IPS-NIHi7 (cell line): ENCODE measurements at regions not wholly inside any gene's neighbourhood (a gene's known extent, or its start where the extent isn't known, plus 50 kb on each side); places are given as distances from the start of the nearest gene placed in this dataset.
"Not testable (repeated sequence)": the region's sequence is repeated elsewhere in the genome, so short reads cannot be mapped to it uniquely, and the experiment has no call there.

Source experiments
- DNase-seq: peaks from one replicate; pipeline ENCODE4 v3.0.0; 2012; ENCODE audit warnings: mixed read lengths; ENCODE audit errors: extremely low spot score

DNA sequence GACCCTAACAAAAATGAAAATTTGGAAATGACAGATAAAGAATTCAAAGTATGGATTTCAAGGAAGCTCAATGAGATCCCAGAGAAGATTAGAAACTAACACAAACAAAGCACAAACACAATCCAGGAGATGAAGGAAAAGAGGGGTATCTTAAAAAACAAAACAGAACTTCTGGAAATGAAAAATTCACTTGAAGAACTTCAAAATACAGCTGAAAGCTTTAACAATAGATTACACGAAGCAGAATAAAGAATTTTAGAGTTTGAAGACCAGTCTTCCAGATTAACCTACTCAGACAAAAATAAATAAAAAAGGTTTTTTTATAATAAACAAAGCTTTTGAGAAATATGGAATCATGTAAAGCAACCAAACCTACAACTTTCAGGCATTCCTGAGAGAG is 671.8 kb upstream of the SLC39A10 start:
- DNase-seq: no peak

DNA sequence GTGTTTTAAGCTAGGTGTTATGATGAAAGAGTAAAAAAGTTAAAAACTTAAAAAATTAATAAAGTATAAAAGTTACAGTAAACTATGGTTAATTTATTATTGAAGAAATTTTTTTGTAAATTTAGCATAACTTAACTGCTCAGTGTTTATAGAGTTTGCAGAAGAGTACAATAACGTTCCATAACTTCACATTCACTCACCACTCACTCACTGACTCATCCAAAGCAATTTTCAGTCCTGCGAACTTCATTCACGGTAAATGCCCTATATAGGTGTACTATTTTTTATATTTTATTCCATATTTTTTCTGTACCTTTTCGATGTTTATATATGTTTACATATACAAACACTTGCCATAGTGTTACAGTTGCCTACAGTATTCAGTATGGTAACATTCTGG is 694.8 kb upstream of the SLC39A10 start:
- DNase-seq: no peak

DNA sequence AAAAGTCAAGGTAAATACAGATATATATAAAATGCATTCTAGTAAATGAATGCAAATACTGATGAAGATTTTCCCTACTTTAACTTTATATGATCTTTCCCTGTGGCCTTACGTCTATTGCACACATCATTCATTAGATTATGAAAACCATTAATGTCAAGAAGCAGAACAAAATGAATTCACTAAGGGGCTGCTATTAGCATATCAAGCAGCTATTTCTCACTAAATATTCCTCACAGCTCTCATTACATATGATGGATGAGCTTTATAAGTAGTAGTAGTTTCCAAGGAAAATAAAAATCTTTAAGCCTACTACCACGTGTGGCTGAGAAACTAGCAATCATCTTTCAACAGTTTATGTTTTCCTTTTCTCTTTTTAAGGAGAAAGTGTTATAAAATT is 702.8 kb upstream of the SLC39A10 start:
- no peak for DNase-seq

DNA sequence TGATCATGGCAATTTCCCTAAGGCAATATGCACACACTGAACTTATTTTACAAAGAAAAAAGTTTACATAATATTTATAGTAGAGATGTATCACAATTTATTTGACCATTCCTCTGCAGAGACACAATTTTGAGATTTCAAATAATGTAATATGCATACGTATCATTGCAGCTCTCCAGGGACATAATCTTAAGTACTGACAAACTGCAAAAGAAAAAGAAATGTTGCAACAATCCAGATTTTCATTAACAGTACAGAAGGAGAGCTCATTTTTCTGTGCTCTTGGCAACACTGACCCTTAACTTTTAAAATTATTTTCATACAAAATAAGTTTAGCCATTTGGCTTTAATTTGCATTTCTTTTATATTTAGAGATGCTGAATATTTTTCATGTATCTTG is 710.2 kb upstream of the SLC39A10 start:
- no peak for DNase-seq

DNA sequence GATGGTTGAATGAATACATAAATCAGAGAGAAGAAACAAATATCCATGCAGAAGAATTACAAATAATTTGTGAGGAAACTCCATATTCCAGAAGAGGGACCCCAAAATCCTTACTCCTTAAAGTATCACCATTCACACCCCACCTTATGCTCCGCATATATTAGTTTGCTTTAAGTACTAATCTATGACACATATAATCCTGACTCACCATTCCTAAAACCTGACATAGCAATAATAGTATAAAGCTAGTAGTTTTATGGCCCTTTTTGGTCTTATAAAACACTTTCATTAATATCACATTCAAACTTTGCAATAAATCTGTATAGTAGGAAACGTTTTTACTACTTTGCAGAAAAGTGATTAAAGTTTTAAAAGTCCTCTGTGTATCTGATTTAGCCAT is 719.0 kb upstream of the SLC39A10 start:
- no peak for DNase-seq

DNA sequence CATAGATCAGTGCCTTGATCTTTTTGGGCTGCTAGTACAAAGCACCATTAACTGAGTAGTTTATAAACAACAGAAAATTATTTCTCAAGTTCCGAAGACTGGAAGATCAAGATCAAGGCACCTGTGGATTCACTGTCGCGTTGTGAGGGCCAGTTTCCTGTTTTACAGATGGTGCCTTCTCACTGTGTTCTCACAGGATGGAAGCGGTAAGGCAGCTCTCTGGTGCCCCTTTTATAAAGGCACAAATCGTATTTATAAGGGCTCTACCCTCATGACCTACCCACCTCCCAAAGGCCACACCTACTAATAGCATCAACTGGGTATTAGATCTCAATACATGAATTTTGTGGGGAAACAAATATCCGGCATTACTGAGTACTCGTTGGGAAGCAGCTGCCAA is 729.5 kb upstream of the SLC39A10 start:
- DNase-seq: no peak

DNA sequence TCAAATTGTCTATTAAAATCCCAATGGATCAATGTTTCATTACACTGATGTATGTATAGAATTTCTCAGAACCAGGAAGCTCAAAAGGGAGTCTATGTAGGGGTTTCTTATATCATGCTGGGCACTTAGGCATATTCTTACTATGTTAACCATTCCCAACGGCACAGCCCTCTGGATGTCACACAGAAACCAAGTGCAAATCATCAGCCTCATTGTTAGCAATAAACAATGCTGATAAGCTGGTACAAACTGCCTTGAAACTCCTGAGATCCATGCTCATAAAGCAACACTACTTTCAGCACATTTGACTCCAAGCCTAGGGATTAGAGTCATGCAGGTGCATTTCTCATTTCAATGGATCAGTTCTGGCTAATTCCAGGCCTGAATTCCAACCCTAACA is 730.2 kb upstream of the SLC39A10 start:
- DNase-seq: no peak

DNA sequence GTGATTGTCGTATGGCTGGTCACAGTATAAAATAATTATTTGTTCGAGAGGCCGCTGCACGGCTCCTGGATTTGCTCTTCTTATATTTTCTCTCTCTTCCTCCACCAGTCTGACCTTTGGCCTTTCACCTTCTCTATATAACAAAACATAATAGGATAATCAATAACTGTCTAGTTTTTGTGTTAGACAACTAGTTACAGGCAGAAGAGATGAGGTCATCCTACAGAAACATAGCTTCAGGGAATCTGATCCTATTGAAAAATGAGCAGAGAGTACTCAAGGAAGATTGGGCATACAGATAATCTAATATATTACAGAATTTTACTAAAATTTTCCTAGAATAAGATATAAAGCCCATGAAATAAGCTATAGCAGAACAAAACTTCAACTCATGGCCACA is 731.3 kb upstream of the SLC39A10 start:
- no peak for DNase-seq

DNA sequence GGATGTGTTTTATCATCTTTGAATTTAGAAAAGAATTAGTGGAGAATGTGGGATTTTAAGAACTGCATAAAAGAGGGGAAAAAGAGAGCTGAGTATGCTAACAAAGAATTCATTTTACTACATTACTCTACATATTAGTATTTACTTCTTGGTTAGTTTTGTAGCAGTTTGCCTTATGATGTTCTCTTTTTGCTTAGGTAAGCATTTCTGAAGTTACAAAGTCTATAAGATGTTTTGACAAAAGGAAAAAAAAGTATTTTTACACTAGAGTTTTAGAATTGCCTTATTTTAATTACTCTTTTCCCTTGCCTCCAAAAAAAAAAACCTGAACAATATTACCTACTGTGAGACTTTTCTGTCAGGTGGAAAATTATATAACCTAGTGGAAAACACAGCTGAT is 739.5 kb upstream of the SLC39A10 start:
- no peak for DNase-seq

DNA sequence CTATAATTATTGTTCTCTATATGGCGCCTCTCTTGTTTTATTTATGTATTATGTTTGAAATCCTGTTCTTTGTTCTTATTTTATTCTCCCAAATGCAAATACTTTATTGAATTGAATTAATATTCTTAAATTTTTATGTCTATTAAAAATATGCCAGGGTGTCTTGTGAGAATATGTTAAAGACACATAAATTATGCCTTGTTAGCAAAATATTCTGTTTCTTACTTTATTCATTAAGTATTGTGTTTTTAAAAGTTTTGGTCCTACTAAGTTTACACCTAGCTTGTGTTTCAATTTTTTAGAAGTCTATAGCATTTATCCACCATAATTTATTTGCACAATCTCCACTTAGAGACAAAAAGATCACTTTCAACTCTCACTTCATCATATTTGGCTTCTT is 741.5 kb upstream of the SLC39A10 start:
- no peak for DNase-seq

DNA sequence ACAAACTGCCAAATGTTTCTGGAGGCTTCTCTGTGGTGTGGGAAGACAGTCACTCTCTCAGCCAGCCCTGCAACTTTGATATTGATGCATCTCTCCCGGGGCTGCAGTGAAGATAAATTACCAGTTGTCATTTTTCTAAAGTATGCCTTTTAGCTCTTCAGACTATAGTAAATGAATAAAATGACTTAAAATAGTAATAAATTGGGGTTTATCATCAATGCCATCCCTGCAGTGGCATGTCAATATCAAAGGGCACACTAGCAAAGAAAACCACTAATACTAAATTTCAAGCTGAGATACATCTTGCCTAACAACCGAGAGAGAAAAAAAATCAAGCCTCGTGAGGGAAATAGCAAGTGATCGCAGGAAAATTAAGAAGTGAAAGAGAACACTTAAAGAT is 749.5 kb upstream of the SLC39A10 start:
- no peak for DNase-seq

DNA sequence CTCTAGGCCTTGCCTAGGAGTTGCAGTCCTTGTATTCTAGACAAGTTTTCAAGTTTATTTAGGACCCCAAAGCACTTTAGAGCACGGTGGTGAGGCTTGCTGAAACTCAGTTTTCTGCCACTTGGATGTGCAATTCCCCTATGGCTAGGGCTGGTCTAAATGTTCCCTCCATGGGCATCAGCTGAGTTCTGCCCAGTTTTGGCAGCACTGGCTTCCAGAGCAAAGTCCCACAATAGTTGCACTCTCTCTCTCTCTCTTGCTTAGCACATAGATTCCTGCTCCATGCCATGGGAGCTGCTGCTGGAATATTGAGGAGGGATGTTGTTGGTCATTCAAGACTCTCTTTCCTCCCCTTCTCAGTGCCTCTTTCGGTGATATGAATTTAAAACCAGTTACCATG is 760.2 kb upstream of the SLC39A10 start:
- no peak for DNase-seq

DNA sequence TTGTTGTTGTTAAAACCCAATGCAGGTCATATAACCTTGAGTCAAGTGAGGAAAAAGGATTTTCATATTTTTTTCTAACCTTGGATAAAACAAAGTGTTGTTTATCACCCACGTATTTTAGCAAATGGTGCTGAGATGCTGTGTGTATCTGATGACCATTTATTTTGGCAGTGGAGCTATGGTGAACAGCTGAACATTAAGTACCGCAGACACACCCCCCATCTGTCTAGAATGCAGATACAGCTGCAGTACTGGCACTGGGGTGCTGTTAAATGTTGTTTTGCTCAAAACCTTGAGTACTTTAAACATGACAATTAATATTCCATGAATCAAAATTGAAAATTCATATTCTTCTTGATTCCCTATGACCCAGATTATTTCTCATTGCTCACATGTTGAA is 773.3 kb upstream of the SLC39A10 start:
- DNase-seq: no peak

DNA sequence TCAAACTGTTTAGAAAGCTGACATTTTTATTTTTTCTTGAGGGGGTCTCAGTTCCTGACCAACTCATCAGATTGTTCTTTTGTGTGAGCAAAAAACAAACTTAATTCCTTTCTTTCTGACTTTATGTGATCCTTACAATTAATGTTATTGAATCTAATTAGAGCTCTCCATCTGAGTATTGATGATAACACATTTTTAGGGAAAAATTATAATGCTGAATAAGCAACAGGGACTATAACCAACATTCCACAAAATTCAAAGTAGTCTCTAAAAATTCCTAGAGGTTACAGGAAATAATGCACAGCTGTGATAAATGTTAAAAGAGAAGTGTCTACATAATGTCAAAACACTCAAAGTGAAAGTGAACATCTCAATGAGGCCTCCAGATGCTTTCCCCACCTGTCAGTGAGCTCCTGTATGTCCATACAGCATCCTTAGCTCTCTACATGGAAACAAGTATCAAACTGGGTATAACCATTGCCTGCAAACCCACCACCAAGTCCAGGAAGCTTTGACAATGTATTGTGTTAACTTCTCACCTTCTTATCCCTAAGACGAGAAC is 786.0 kb upstream of the SLC39A10 start:
- DNase-seq: no peak

DNA sequence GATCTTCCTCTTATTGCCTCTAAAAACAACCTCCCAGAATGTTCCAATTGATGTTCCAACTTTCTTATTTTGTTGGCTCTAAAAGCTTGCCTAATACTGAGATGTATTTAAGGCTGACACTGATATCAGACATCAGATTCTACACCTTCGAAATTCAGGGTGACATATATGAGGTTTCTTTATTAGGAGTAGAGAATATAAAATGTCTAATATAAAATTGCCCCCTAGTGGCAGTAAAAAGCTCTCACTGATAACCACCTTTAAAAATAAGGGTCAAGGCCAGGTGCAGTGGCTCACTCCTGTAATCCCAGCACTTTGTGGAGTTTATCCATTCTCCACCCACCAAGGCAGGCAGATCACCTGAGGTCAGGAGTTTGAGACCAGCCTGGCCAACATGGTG is 789.7 kb upstream of the SLC39A10 start:
- DNase-seq: peak; percentile 7

DNA sequence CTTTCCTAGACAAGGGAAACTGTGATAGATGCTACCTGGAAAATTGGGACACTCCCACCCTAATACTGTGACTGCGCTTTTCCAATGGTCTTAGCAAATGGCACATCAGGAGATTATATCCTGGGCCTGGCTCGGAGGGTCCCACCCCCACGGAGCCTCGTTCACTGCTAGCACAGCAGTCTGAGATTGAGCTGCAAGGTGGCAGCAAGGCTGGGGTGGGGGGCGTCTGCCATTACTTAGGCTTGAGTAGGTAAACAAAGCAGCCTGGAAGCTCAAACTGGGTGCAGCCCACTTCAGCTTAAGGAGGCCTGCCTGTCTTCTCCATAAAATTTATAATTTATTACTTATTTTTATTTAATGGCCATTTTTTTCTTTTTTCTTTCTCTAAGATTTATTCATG is 802.1 kb upstream of the SLC39A10 start:
- no peak for DNase-seq

DNA sequence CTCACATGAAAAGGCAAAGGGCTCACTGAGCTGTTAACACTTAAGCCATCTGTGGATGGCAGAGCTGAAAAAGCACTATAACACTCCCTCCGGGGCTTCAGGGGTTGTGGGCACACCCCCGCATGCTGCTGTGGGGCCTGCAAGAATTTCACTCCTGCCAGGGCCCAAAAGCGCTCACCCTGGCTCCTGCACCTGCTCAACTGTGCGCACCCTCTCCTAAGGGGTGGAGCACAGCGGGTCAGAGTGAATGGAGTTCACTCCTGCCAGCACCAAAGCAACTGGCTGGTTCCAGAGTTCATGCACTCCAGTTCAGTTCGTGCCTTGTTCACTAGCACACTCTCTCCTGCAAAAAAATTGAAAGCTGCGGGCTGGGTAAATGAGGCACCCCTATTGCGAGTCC is 814.2 kb upstream of the SLC39A10 start:
- peak; percentile 7 for DNase-seq

DNA sequence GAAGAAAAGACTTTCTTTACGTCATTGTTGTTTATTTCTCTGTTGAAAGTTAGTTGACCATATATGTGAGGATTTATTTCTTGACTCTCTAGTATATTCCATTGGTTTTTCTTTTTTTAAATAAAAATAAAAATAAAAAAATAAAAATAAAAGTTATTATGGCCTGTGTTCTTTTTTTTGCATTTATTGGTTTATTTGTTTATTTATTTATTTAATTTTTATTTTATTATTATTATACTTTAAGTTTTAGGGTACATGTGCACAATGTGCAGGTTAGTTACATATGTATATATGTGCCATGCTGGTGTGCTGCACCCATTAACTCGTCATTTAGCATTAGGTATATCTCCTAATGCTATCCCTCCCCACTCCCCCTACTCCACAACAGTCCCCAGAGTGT is 822.7 kb upstream of the SLC39A10 start:
- not testable (repeated sequence) for DNase-seq

DNA sequence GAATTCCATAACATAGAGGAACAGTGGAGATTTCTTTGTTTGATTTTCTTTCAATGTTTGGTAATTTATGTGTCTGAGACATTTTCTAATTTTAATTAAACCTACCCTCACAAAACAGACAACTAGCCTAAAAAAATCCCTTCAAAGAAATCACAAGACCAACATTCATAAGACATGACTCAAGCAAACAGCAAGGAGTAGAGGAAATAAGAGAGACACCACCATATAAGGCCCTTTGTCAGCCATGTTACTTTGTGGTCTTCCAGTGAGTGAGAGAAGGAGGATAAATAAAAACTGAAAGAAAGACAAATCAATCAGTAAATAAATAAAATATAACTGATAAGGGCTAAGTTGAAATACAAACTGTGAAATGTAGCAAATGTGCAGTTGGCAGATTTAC is 830.8 kb upstream of the SLC39A10 start:
- no peak for DNase-seq

DNA sequence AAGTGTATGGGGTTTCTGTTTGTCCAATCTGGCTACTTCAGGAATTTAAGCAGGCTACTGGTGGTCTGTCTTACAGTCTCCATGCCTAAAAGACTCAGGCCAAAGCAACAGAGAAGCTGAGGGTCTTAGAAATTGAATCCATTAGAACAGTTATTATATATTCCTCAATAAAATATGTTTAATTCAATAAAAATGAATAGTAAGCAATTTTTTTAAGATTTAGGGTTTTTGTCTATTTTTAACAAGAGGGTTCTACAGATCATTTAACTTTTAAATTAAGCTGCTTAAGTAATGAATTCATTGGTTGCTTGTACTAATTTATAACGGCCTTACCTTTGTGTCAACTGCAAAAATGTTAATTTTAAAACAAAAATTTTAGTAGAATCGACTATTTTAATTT is 832.6 kb upstream of the SLC39A10 start:
- no peak for DNase-seq

DNA sequence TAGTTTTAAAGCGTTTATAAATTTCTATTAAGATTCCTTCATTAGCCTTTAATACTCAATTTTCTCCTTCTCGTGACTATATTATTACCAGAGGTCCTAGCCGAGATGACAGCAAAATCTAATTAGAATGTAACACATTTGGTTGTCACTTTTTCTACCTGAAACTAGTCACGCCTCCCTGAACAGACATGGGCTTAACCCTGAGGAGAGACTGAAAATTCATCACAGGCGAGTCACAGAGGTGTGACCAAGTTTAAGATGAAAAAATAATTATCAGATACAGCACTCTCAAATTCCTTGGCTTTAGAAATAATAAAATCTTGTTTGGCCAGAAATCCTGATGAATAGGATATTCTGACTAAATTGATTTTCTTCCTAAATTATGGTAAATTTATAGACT is 834.4 kb upstream of the SLC39A10 start:
- no peak for DNase-seq

DNA sequence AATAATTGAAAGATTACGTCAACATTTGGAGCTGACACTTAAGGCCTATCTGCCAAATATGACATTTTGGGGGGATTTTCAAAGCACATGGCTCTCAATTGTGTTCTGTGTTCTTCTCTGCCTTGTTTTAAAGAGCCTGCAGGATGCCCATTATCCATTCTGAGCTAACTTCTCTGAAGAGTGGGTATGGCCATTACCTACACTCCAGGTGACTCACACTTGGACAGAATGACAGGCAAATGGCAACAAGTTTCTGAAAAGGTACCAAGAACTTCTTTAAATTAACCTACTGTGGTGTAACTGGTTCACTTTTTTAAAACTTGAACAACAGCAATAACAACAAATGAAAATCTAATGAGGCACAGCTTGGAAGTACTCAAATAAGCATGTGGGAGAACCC is 834.9 kb upstream of the SLC39A10 start:
- DNase-seq: no peak

DNA sequence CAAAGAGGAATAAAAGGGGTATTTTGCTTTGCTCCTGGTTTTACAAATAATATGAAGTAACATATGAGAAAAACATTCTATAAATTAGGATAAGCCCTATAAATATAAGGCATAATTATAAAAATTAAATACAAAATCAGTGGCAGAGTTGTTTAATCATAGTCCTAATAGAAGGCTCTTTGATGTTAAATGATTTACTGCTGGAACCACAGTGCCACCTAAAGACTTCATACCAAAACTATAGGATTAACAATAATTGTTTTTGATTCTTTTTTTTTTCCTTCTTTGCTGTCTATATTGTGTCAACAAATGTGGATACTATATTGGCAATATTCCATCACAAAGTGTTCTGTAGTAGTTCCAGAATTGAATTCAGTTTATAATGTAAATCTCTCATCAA is 837.7 kb upstream of the SLC39A10 start:
- DNase-seq: no peak

DNA sequence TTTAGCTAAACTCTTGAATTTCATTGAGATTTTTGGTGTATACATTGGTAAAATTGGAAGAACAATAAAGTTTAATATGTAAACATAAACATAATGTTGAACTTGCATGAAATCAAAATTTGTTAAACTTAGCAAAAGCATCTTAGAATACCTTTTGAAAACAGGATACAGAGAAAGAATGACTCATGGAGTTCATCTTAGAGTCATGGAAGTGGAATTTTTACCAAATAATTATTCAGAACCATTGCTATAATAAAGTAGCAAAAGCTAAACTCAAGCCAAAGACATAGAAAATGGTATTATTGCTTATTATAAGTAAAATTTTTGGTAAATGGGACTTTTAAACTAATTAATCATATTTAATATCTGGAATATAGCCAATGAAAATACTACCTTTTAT is 841.6 kb upstream of the SLC39A10 start:
- no peak for DNase-seq

DNA sequence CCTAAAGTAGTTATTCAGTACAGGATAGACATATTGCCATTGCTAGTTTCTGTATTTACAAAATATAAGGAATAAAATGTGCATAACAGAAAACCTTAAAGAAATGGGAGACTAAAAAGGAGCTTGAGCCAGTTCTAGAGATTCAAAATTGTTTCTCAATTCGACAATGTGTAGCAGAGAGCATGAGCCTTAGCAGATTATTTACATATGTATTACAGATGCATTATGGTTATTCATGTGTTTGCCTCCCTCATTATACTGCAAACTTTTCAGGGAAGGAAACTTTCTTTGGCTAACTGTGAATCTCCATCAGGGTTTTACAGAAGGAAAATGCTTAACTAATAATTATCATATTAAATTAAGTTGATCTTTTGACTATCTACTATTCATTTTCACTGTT is 854.4 kb upstream of the SLC39A10 start:
- DNase-seq: no peak
